SK-N-SH (cell line): ENCODE measurements at regions not wholly inside any gene's neighbourhood (a gene's known extent, or its start where the extent isn't known, plus 50 kb on each side); places are given as distances from the start of the nearest gene placed in this dataset.

Experiments
- CTCF ChIA-PET: fragments of 300-600, 350-600 bp; formaldehyde crosslinking; extraction: SDS; loops from one replicate; lab custom pipeline; 2021; lab: Yijun Ruan, JAX
- POLR2A ChIA-PET: fragments of 350-600 bp; sonication (Branson Sonifier 250); formaldehyde crosslinking; extraction: SDS; loops from one replicate; lab custom pipeline; 2020; ENCODE audit warnings: antibody characterized with exemption, inconsistent platforms; lab: Yijun Ruan, JAX
- DNase-seq: peaks from one replicate; pipeline ENCODE4 v3.0.0; 2012
- H2AFZ ChIP-seq: fragments of 200-600 bp; sonication (generic); 2 replicates; pipeline ENCODE4 v1.8.1; 2016; ENCODE audit warnings: antibody characterized with exemption, mild to moderate bottlenecking, low read depth
- H3F3A ChIP-seq: fragments of 200-600 bp; sonication (generic); replicated peaks from 2 replicates; pipeline ENCODE3; 2016; ENCODE audit warnings: antibody characterized with exemption, mild to moderate bottlenecking; ENCODE audit not compliant: insufficient read depth
- H3K27ac ChIP-seq, 2 experiments: fragments of 200-500 bp in 1 of 2; fragments of 200-600 bp in 1 of 2; sonication (Bioruptor generic) in 1 of 2; sonication (generic), shearing (Covaris generic) in 1 of 2; 2 replicates each; pipeline versions ENCODE4 v1.5.1 to v1.6.1; 2014 to 2016; ENCODE audit warnings: low read depth in 2 of 2, inconsistent platforms in 1 of 2, low read length in 1 of 2, mild to moderate bottlenecking in 1 of 2, mixed read lengths in 1 of 2
- H3K27me3 ChIP-seq: fragments of 200-600 bp; sonication (generic), shearing (Covaris generic); 2 replicates; pipeline ENCODE4 v1.6.1; 2016; ENCODE audit warnings: mixed run types; ENCODE audit not compliant: insufficient read depth
- H3K36me3 ChIP-seq, 2 experiments: fragments of 200-500 bp in 1 of 2; fragments of 200-600 bp in 1 of 2; sonication (Bioruptor generic) in 1 of 2; sonication (generic) in 1 of 2; replicated peaks in 1 of 2; 2 replicates each; pipeline versions ENCODE3 to v1.5.1; 2014 to 2016; ENCODE audit warnings: low read length in 1 of 2, mild to moderate bottlenecking in 1 of 2; ENCODE audit not compliant: insufficient read depth in 2 of 2, control insufficient read depth in 1 of 2
- H3K4me1 ChIP-seq, 2 experiments: fragments of 200-500 bp in 1 of 2; fragments of 200-600 bp in 1 of 2; sonication (Bioruptor generic) in 1 of 2; sonication (generic), shearing (Covaris generic) in 1 of 2; 2 replicates each; pipeline versions ENCODE4 v1.5.1 to v1.6.1; 2014 to 2016; ENCODE audit warnings: low read depth in 1 of 2, low read length in 1 of 2, mixed run types in 1 of 2; ENCODE audit not compliant: insufficient read depth in 2 of 2, control insufficient read depth in 1 of 2
- H3K4me2 ChIP-seq: fragments of 200-600 bp; sonication (generic), shearing (Covaris generic); 2 replicates; pipeline ENCODE4 v1.6.1; 2017; ENCODE audit warnings: mixed run types
- H3K4me3 ChIP-seq, 2 experiments: fragments of 200-500 bp in 1 of 2; fragments of 200-600 bp in 1 of 2; sonication (Bioruptor generic) in 1 of 2; sonication (generic), shearing (Covaris generic) in 1 of 2; 2 replicates each; pipeline versions ENCODE4 v1.5.1 to v1.8.1; 2014 to 2016; ENCODE audit warnings: low read depth in 2 of 2, inconsistent platforms in 1 of 2, low read length in 1 of 2, mild to moderate bottlenecking in 1 of 2, mixed read lengths in 1 of 2, moderate library complexity in 1 of 2
- H3K79me2 ChIP-seq: fragments of 200-600 bp; sonication (generic); 2 replicates; pipeline ENCODE4 v1.8.1; 2017; ENCODE audit warnings: mild to moderate bottlenecking; ENCODE audit not compliant: insufficient read depth
- H3K9ac ChIP-seq: fragments of 200-600 bp; sonication (generic); 2 replicates; pipeline ENCODE4 v1.6.1; 2017; ENCODE audit warnings: mixed run types
- H3K9me2 ChIP-seq: fragments of 200-600 bp; sonication (generic); 2 replicates; pipeline ENCODE4 v1.6.1; 2017; ENCODE audit warnings: mixed run types
- H3K9me3 ChIP-seq: fragments of 200-600 bp; sonication (generic); 2 replicates; pipeline ENCODE4 v1.6.1; 2017; ENCODE audit warnings: mixed run types, mild to moderate bottlenecking, moderate library complexity
- H4K20me1 ChIP-seq: fragments of 200-600 bp; sonication (generic); 2 replicates; pipeline ENCODE4 v1.6.1; 2017; ENCODE audit warnings: mild to moderate bottlenecking, mixed run types; ENCODE audit not compliant: insufficient read depth
- CTCF ChIP-seq: fragments of 200-600 bp; sonication (generic); IDR thresholded peaks from 2 replicates; pipeline ENCODE4 v1.6.1; 2017; ENCODE audit warnings: antibody characterized with exemption, mild to moderate bottlenecking, moderate library complexity
- MAX ChIP-seq: IDR thresholded peaks from 2 replicates; pipeline ENCODE4 v1.4.0; 2012; ENCODE audit warnings: low read depth
- NRF1 ChIP-seq: IDR thresholded peaks from 2 replicates; pipeline ENCODE4 v1.6.1; 2012; ENCODE audit warnings: low read depth, mild to moderate bottlenecking, low read length
- REST ChIP-seq: IDR thresholded peaks from 2 replicates; pipeline ENCODE4 v1.6.1; 2012; ENCODE audit warnings: mild to moderate bottlenecking, low read depth, low read length, moderate library complexity
- TCF12 ChIP-seq: IDR thresholded peaks from 2 replicates; pipeline ENCODE4 v1.4.0; 2012
- ZBTB33 ChIP-seq: IDR thresholded peaks from 2 replicates; pipeline ENCODE4 v1.4.0; 2012; ENCODE audit warnings: low read depth, borderline replicate concordance
- WGBS: methylation state at CpG from one replicate; pipeline ENCODE4 v1.1.6; 2017; ENCODE audit warnings: low lambda C conversion rate; 5-methylcytosine and 5-hydroxymethylcytosine counted together

GRCh38 chr11:23577296-23577695 is 717.0 kb upstream of the CCDC179 start:
- no peak overlapping the region for H3K4me2 ChIP-seq
- H3K79me2 ChIP-seq = no peaks in the 10 kb centered on the region
- ChIA-PET POLR2A (no interaction called here), CTCF (no interaction called here)
- no peak for DNase-seq
- TF ChIP-seq ZBTB33 (no peak), CTCF (no peak), NRF1 (no peak)
- H3K27ac ChIP-seq = no peak overlapping the region
- H4K20me1 ChIP-seq = no peaks in the 10 kb centered on the region
- H3K27me3 ChIP-seq = no peaks in the 10 kb centered on the region
- H3K36me3 ChIP-seq = no peaks in the 10 kb centered on the region
- H3K9me2 ChIP-seq = no peaks in the 10 kb centered on the region
- WGBS = 77% methylated on average over 2 of the region's 2 CpGs
- H2AFZ ChIP-seq = no peak overlapping the region
- H3K9me3 ChIP-seq = no peaks in the 10 kb centered on the region
- H3K4me1 ChIP-seq = no peaks in the 10 kb centered on the region; a peak in 1 of 4 replicates
- H3F3A ChIP-seq = no peaks in the 10 kb centered on the region
- no peak overlapping the region for H3K9ac ChIP-seq
- H3K4me3 ChIP-seq = no peak overlapping the region

GRCh38 chr11:23585416-23586104 is 725.3 kb upstream of the CCDC179 start:
- ChIA-PET CTCF (interaction anchor here (0.6 to 1.9 kb wide), 3 partner anchors 9 to 594 kb away, joined by 3 to 4 read pairs (median 3); no protein-coding TSS in a partner anchor), POLR2A (no interaction called here)
- Histone ChIP-seq H3K4me2 (no peak overlapping the region), H2AFZ (no peak overlapping the region), H3K27ac (no peak overlapping the region), H3F3A (peaks cover 4% of the 10 kb centered on the region), H3K4me1 (peaks cover 0 to 4% of the 10 kb centered on the region in 2 experiments; a peak in 1 of 4 replicates), H3K9ac (no peak overlapping the region), H4K20me1 (no peaks in the 10 kb centered on the region), H3K9me3 (no peaks in the 10 kb centered on the region), H3K4me3 (no peak overlapping the region), H3K79me2 (no peaks in the 10 kb centered on the region), H3K27me3 (no peaks in the 10 kb centered on the region), H3K36me3 (no peaks in the 10 kb centered on the region), H3K9me2 (no peaks in the 10 kb centered on the region)
- no peak for DNase-seq
- WGBS = 55% methylated on average over 2 of the region's 2 CpGs
- no peak for TF ChIP-seq TCF12
- TF ChIP-seq REST = no peak
- TF ChIP-seq MAX = no peak
